ENCODE measurements at regions not wholly inside any gene's neighbourhood (a gene's known extent, or its start where the extent isn't known, plus 50 kb on each side); places are given as distances from the start of the nearest gene placed in this dataset.
"Not testable (repeated sequence)": the region's sequence is repeated elsewhere in the genome, so short reads cannot be mapped to it uniquely, and the experiment has no call there.

DNA sequence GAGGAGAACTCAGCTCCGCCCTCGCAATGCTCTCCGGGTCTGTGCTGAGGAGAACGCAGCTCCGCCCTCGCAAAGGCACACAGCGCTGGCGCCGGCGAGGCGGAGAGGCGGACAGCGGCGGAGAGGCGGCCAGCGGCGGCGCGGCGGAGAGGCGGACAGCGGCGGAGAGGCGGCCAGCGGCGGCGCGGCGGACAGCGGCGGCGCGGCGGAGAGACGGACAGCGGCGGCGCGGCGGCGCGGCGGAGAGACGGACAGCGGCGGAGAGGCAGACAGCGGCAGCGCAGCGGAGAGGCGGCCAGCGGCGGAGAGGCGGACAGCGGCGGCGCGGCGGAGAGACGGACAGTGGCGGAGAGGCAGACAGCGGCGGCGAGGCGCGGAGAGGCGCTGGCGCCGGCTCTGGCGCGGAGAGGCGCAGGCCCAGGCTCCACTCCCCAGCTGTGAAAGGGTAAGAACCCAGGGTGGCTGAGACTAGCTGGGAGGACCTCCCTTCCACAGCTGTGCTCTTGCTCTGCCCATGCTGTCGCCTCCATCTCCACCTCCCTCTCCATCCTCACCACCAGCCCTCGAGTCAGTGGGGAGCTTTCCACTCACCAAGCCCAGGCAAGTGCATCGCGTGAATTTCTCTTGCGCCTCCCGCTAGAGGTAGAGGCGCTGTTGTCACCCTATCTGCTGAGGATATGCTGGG is 2879.9 kb downstream of the RPIA start:
- peak overlapping the region; percentile 36; the same call in 1 of the 2 replicates for H3K4me3 Mint-ChIP-seq
- H3K4me1 Mint-ChIP-seq; POLR2A ChIA-PET; ATAC-seq; H3K27ac Mint-ChIP-seq; DNase-seq (ENCODE audit: low spot score); CTCF ChIA-PET: not testable (repeated sequence)
- peaks cover 19% of the 10 kb centered on the region for H3K36me3 Mint-ChIP-seq
- H3K27me3 Mint-ChIP-seq (ENCODE audit: low read depth) = peaks cover 26% of the 10 kb centered on the region
- peaks cover 20% of the 10 kb centered on the region for H3K9me3 Mint-ChIP-seq

DNA sequence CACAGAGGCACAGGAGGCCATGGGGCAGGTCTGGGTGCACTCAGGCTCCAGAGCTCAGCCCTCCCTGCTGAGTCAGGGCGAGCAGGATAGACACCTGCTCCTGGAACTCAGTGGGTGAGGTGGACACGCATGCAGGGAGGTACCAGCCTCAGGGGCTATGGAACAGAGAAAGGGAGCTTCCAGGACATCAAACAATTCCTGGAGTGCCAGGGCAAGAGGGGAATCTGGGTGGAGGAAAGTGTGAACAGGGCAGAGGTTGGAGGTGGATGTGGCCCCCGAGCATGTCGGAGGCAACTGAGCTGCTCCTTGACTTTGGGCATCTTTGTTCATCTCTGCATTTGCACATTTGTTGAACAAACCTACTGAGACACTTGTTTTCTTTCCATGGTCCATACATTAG is 2881.5 kb downstream of the RPIA start:
- peaks cover 26% of the 10 kb centered on the region for H3K27me3 Mint-ChIP-seq (ENCODE audit: low read depth)
- H3K27ac Mint-ChIP-seq; CTCF ChIA-PET; POLR2A ChIA-PET; ATAC-seq; H3K4me1 Mint-ChIP-seq; H3K4me3 Mint-ChIP-seq; DNase-seq (ENCODE audit: low spot score): not testable (repeated sequence)
- H3K36me3 Mint-ChIP-seq = peaks cover 21% of the 10 kb centered on the region
- peaks cover 27% of the 10 kb centered on the region for H3K9me3 Mint-ChIP-seq

DNA sequence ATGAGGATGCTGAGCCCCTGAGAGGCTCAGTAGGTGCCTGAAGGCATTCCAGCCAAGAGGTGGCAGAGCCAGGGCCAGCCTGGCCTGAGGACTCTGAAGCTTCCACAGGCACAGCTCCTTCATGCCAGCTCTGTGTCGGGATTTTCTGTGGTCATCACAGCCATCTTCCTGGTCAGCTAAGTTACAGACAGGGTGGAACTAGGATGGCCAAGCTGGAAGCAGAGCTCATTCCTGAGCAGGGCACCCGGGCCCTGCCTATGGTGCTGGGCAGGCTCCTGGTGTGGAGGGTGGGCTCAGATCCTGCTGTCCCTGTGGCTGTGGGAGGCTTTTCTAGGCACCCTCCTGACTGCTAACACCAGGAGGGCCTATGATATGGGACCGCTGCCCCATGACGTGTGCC is 2882.3 kb downstream of the RPIA start:
- H3K27ac Mint-ChIP-seq = not testable (repeated sequence)

GRCh38 chr2:91574255-91574654 is 2882.8 kb downstream of the RPIA start:
- H3K27ac Mint-ChIP-seq; POLR2A ChIA-PET; DNase-seq (ENCODE audit: low spot score); H3K4me3 Mint-ChIP-seq; ATAC-seq; CTCF ChIA-PET; H3K4me1 Mint-ChIP-seq: not testable (repeated sequence)
- H3K9me3 Mint-ChIP-seq = peaks cover 33% of the 10 kb centered on the region
- H3K36me3 Mint-ChIP-seq = peaks cover 24% of the 10 kb centered on the region
- peaks cover 22% of the 10 kb centered on the region for H3K27me3 Mint-ChIP-seq (ENCODE audit: low read depth)

More for the DNA sequence above, 2882.3 kb downstream of the RPIA start:
- DNase-seq (ENCODE audit: low spot score); H3K4me1 Mint-ChIP-seq; POLR2A ChIA-PET; ATAC-seq; H3K4me3 Mint-ChIP-seq; CTCF ChIA-PET: not testable (repeated sequence)
- peaks cover 31% of the 10 kb centered on the region for H3K9me3 Mint-ChIP-seq
- peaks cover 22% of the 10 kb centered on the region for H3K36me3 Mint-ChIP-seq
- peaks cover 26% of the 10 kb centered on the region for H3K27me3 Mint-ChIP-seq (ENCODE audit: low read depth)

- Mint-ChIP-seq H3K36me3 (peaks cover 30% of the 10 kb centered on the region), H3K27me3 (ENCODE audit: low read depth) (peaks cover 20% of the 10 kb centered on the region), H3K9me3 (peaks cover 40% of the 10 kb centered on the region)
- H3K27ac Mint-ChIP-seq; H3K4me1 Mint-ChIP-seq; POLR2A ChIA-PET; CTCF ChIA-PET; DNase-seq (ENCODE audit: low spot score); ATAC-seq; H3K4me3 Mint-ChIP-seq: not testable (repeated sequence)
Observed at GRCh38 chr2:91575701-91576100, 2884.2 kb downstream of the RPIA start.

- POLR2A ChIA-PET; H3K4me1 Mint-ChIP-seq; DNase-seq (ENCODE audit: low spot score); CTCF ChIA-PET; H3K27ac Mint-ChIP-seq; H3K4me3 Mint-ChIP-seq; ATAC-seq: not testable (repeated sequence)
- peaks cover 16% of the 10 kb centered on the region for H3K27me3 Mint-ChIP-seq (ENCODE audit: low read depth)
- peaks cover 34% of the 10 kb centered on the region for H3K36me3 Mint-ChIP-seq
- peaks cover 46% of the 10 kb centered on the region for H3K9me3 Mint-ChIP-seq
Observed at GRCh38 chr2:91577406-91577805, 2885.9 kb downstream of the RPIA start.

GRCh38 chr2:91578678-91579077 is 2887.2 kb downstream of the RPIA start:
- ATAC-seq; POLR2A ChIA-PET; H3K4me3 Mint-ChIP-seq; DNase-seq (ENCODE audit: low spot score); H3K27ac Mint-ChIP-seq; H3K4me1 Mint-ChIP-seq; CTCF ChIA-PET; H3K27me3 Mint-ChIP-seq (ENCODE audit: low read depth): not testable (repeated sequence)
- Mint-ChIP-seq H3K9me3 (peaks cover 45% of the 10 kb centered on the region), H3K36me3 (peaks cover 30% of the 10 kb centered on the region)

DNA sequence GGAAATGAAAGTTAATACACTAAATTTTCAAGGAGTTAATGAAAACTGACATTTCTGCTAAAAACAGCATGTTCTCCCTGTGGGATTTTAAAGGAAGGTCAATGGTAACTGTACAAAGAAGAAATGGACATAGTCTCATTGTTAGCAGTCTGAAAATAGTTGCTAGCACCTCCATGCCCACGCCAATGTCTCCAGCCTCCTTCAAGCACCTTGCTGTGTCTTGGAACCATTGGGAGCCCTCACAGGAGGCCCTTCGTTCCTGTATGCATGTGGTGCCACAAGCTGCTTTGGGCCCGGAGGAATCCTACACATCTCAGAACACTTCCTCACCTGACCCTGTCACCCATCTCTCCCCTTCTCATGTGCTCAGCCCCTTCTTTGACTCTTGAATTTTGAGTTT is 2888.1 kb downstream of the RPIA start:
- DNase-seq (ENCODE audit: low spot score); H3K27me3 Mint-ChIP-seq (ENCODE audit: low read depth); ATAC-seq; CTCF ChIA-PET; H3K4me3 Mint-ChIP-seq; H3K27ac Mint-ChIP-seq; H3K4me1 Mint-ChIP-seq; POLR2A ChIA-PET: not testable (repeated sequence)
- peaks cover 53% of the 10 kb centered on the region for H3K9me3 Mint-ChIP-seq
- peaks cover 38% of the 10 kb centered on the region for H3K36me3 Mint-ChIP-seq

GRCh38 chr2:91580043-91580442 is 2888.6 kb downstream of the RPIA start:
- H3K4me3 Mint-ChIP-seq; DNase-seq (ENCODE audit: low spot score); H3K4me1 Mint-ChIP-seq; ATAC-seq; H3K27ac Mint-ChIP-seq; POLR2A ChIA-PET; CTCF ChIA-PET: not testable (repeated sequence)
- peaks cover 41% of the 10 kb centered on the region for H3K36me3 Mint-ChIP-seq
- peaks cover 10% of the 10 kb centered on the region; the same call in 1 of the 2 replicates for H3K27me3 Mint-ChIP-seq (ENCODE audit: low read depth)
- peaks cover 56% of the 10 kb centered on the region for H3K9me3 Mint-ChIP-seq

DNA sequence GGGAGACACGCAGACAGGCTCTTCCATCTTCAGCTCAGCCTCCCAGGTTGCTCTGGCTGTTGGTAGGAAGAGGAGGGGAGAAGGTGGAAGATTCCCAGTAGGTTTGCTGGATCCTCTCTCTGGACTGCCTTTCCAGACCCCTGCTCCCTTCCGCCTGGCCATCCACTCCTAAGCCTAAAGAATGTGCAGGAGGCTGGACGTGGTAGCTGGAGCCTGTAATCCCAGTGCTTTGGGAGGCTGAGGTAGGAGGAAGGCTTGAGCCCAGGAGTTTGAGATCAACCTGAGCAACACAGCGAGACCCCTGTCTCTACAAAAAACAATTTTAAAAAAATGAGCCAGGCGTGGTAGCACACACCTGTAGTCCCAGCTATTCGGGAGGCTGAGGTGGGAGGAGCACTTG is 2895.6 kb downstream of the RPIA start:
- CTCF ChIA-PET; H3K4me3 Mint-ChIP-seq; DNase-seq (ENCODE audit: low spot score); ATAC-seq; H3K4me1 Mint-ChIP-seq; H3K27ac Mint-ChIP-seq; POLR2A ChIA-PET: not testable (repeated sequence)
- H3K9me3 Mint-ChIP-seq = peaks cover 41% of the 10 kb centered on the region
- peaks cover 48% of the 10 kb centered on the region for H3K36me3 Mint-ChIP-seq
- peaks cover 29% of the 10 kb centered on the region for H3K27me3 Mint-ChIP-seq (ENCODE audit: low read depth)

DNA sequence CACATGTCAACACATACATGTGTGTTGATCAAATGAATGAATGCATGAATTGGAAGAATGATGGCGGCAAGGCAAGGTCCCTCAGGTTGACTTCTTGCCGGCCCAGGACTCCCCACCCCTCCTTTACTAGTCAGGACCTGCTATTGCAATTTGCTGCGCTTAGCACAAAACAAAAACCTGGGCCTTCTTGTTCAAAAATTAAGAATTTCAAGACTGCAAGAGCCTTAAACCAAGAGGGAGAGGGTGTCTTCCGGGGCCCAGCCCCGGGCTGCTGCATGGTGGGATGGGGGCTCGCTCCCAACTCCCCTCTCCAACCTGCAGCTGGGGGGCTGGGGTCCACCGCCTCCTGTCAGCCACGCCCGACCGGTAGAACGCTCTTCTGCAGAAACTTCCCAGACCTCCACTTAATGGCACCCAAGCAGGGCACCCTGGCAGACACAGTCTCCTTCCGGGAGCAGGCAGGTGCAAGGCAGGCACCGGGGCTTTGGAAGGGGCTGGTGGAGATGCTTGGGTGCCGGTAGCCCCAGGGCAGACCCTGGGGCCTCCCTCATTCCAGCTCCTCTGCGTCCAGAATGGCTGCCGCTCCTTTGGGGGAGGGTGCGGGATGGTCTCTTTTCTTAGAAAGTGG is 2896.5 kb downstream of the RPIA start:
- Mint-ChIP-seq H3K9me3 (peaks cover 32% of the 10 kb centered on the region), H3K27me3 (ENCODE audit: low read depth) (peaks cover 33% of the 10 kb centered on the region), H3K36me3 (peaks cover 44% of the 10 kb centered on the region)
- POLR2A ChIA-PET; DNase-seq (ENCODE audit: low spot score); H3K4me3 Mint-ChIP-seq; H3K27ac Mint-ChIP-seq; CTCF ChIA-PET; ATAC-seq; H3K4me1 Mint-ChIP-seq: not testable (repeated sequence)

DNA sequence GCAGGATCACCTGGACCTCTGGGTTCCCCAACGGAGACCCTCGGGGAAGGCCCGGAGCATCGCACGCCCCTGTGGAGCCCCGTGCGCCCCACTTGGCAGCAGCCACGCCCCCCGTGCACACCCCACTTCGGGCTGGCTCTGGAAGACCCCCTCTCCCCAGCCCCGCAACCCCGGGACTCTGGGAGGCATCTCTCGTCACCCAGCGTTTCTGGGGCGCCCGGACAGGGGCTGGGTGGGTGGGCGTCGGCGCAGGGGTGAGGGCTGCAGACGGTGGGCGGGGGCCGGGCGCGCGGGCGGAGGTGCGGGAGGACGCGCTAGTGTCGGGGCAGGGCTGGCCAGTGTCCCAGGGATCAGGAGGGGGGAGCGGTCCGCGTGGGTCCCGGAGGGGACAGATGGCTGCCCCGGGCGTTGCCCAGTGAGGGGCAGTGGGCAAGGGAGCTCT is 2897.3 kb downstream of the RPIA start:
- H3K4me1 Mint-ChIP-seq; H3K4me3 Mint-ChIP-seq; POLR2A ChIA-PET; ATAC-seq; H3K27ac Mint-ChIP-seq; DNase-seq (ENCODE audit: low spot score); CTCF ChIA-PET: not testable (repeated sequence)
- peaks cover 33% of the 10 kb centered on the region for H3K27me3 Mint-ChIP-seq (ENCODE audit: low read depth)
- H3K36me3 Mint-ChIP-seq = peaks cover 41% of the 10 kb centered on the region
- H3K9me3 Mint-ChIP-seq = peaks cover 29% of the 10 kb centered on the region

Data from WTC11 (cell line).